Right atrium auricular region (tissue), 2 donors: ENCODE measurements at regions not wholly inside any gene's neighbourhood (a gene's known extent, or its start where the extent isn't known, plus 50 kb on each side); places are given as distances from the start of the nearest gene placed in this dataset.

Source experiments
- DNase-seq: peaks from one replicate; pipeline ENCODE4 v3.0.0-alpha.2; 2019; ENCODE audit warnings: low spot score
- H3K27ac ChIP-seq, 2 donors: fragments of 200-600 bp; sonication (generic); 1 replicate in 1 of 2; 2 replicates in 1 of 2; pipeline ENCODE4 v1.5.1; 2016 to 2019
- H3K27me3 ChIP-seq, 2 donors: fragments of 200-600 bp; sonication (generic); one replicate each; pipeline versions ENCODE4 v1.5.1 to v1.6.0; 2017 to 2019
- H3K36me3 ChIP-seq: fragments of 200-600 bp; sonication (generic); one replicate; pipeline ENCODE4 v1.5.1; 2016
- H3K4me1 ChIP-seq, 2 donors: fragments of 200-600 bp; sonication (generic); one replicate each; pipeline versions ENCODE4 v1.5.1 to v1.6.0; 2017 to 2019
- H3K4me3 ChIP-seq, 2 donors: fragments of 200-600 bp; sonication (generic); 1 replicate in 1 of 2; 2 replicates in 1 of 2; pipeline ENCODE4 v1.5.1; 2017 to 2019; ENCODE audit warnings: mild to moderate bottlenecking in 1 of 2, moderate library complexity in 1 of 2
- H3K9me3 ChIP-seq, 2 donors: fragments of 200-600 bp; sonication (generic); one replicate each; pipeline ENCODE4 v1.5.1; 2019
- CTCF ChIP-seq, 2 donors: fragments of 200-600 bp; sonication (generic); IDR thresholded peaks; one replicate each; pipeline ENCODE4 v1.5.1; 2019; ENCODE audit warnings: antibody characterized with exemption in 2 of 2

DNA sequence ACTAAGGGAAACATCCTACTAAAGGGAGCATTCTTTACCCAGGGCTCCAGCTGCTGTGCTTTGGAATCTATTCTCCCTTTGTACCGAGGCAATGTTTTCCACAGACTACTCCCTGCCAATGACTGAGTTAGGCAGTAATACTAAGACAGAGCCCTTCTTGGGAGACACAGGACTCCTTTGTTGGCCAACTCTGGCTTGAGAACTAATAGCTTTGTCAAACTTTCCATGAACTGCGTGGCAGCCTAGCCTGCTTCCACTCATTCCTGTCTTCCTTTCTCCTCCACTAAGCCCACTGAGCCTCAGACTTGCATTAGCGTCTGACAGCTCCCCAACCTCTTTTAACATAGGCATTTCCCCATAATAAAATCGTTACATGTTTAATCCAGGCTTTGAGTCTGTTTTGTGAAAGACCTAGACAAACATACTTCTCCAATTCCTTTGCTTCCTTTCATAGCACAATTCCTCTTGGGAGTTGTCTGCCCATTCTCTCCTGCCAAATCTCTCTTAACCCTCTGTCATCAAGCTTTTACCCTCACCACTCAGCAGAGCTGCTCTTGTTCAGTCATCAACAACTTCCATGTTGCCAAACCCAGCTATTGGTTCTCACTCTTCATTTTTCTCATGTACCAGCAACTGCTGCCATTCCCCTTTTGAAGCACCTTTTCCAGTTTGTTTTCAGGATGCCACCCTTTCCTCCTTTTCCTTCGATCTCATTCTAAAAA, 300.3 kb upstream of the IGFBP7 start:
- H3K9me3 ChIP-seq: no peaks in the 10 kb centered on the region
- H3K27ac ChIP-seq: peak overlapping the region; percentile 2 to 62
- peak; percentile 68 for DNase-seq
- no peak overlapping the region for H3K4me3 ChIP-seq
- no peaks in the 10 kb centered on the region for H3K4me1 ChIP-seq
- no peaks in the 10 kb centered on the region for H3K36me3 ChIP-seq
- no peaks in the 10 kb centered on the region for H3K27me3 ChIP-seq
- TF ChIP-seq CTCF (IDR thresholded peaks at IDR 0.05): no peak

- H3K4me1 ChIP-seq: no peaks in the 10 kb centered on the region
Measured at GRCh38 chr4:57405359-57405758, 295.2 kb upstream of the IGFBP7 start.

DNA sequence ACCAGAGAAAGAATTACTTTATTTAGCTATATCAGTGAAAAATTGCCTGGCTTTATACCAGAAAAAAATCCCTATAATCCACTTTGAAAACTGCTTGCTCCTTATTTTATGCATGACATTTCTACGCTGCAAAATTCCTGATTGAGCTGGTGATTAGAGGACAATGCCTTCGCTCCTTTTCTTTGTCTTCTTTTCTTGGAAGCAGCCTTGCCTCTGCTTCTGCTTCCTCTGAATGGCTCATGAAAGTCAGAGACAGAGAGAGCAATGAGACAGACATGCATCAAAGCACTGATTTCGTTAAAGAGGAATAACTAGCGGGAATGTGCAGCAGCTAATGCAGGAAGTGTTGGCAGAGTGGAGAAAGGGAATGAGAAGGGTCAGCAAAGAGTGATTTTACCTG, 294.3 kb upstream of the IGFBP7 start:
- Histone ChIP-seq H3K4me1 (no peaks in the 10 kb centered on the region), H3K4me3 (no peak overlapping the region), H3K27me3 (no peaks in the 10 kb centered on the region), H3K9me3 (no peaks in the 10 kb centered on the region), H3K36me3 (no peaks in the 10 kb centered on the region), H3K27ac (no peak overlapping the region)
- no peak for TF ChIP-seq CTCF (IDR thresholded peaks at IDR 0.05)
- no peak for DNase-seq

More at GRCh38 chr4:57405359-57405758, 295.2 kb upstream of the IGFBP7 start:
- DNase-seq: no peak
- Histone ChIP-seq H3K36me3 (no peaks in the 10 kb centered on the region), H3K9me3 (no peaks in the 10 kb centered on the region), H3K27me3 (no peaks in the 10 kb centered on the region), H3K27ac (no peak overlapping the region), H3K4me3 (no peak overlapping the region)
- TF ChIP-seq CTCF (IDR thresholded peaks at IDR 0.05): no peak

GRCh38 chr4:57403591-57403990, 293.4 kb upstream of the IGFBP7 start:
- Histone ChIP-seq H3K9me3 (no peaks in the 10 kb centered on the region), H3K27ac (no peak overlapping the region), H3K36me3 (no peaks in the 10 kb centered on the region), H3K4me1 (no peaks in the 10 kb centered on the region), H3K27me3 (no peaks in the 10 kb centered on the region), H3K4me3 (no peak overlapping the region)
- no peak for DNase-seq
- TF ChIP-seq CTCF (IDR thresholded peaks at IDR 0.05): no peak

DNA sequence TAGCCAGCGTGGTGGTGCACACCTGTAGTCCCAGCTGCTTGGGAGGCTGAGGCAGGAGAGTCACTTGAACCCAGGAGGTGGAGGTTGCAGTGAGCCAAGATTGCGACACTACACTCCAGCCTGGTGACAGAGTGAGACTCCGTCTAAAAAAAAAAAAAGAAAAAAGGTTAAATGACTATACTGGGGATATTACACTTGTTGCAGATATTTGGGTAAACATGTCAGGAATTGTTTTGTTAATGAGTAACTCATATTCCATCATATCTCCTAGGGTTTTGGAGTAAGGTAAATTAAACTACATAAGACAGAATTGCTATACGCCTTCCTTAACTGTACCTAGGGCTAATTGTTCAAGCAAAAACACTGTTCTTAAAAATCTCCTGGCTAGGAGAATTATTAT, 291.4 kb upstream of the IGFBP7 start:
- Histone ChIP-seq H3K27ac (no peak overlapping the region), H3K4me3 (no peak overlapping the region), H3K4me1 (no peaks in the 10 kb centered on the region), H3K36me3 (no peaks in the 10 kb centered on the region), H3K9me3 (no peaks in the 10 kb centered on the region), H3K27me3 (no peaks in the 10 kb centered on the region)
- no peak for TF ChIP-seq CTCF (IDR thresholded peaks at IDR 0.05)
- no peak for DNase-seq

DNA sequence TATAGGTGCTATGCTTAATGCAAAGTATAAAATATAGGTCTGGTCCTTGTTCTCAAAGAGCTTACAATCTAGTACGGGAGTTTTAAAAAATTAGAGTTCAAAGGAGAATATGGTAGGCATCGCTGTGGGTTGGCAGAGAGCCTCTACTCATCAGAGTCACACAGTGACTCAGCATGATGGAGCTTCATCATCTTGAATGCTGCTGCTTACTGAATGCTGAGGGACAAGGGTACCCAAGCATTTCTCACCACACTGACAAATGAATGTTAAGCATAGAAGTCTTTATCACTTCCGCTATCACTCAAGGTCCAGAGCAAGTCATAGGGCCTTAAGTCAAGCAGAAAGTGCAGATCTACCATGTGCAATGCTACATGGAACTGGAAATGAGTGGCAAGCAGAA, 268.6 kb upstream of the IGFBP7 start:
- no peaks in the 10 kb centered on the region for H3K36me3 ChIP-seq
- no peak for TF ChIP-seq CTCF (IDR thresholded peaks at IDR 0.05)
- H3K27me3 ChIP-seq: no peaks in the 10 kb centered on the region
- no peak for DNase-seq
- H3K9me3 ChIP-seq: peaks cover 0 to 5% of the 10 kb centered on the region in 2 donors
- H3K4me1 ChIP-seq: no peaks in the 10 kb centered on the region
- no peak overlapping the region for H3K4me3 ChIP-seq
- no peak overlapping the region for H3K27ac ChIP-seq
